Activated CD8-positive, alpha-beta memory T cell treated with anti-CD3 and anti-CD28 coated beads for 24 hours (primary cell): ENCODE measurements at regions not wholly inside any gene's neighbourhood (a gene's known extent, or its start where the extent isn't known, plus 50 kb on each side); places are given as distances from the start of the nearest gene placed in this dataset.
"Not testable (repeated sequence)": the region's sequence is repeated elsewhere in the genome, so short reads cannot be mapped to it uniquely, and the experiment has no call there.

ENCODE experiments used
- DNase-seq: peaks from one replicate; pipeline ENCODE4 v3.0.0-alpha.2; 2020

GRCh38 chr15:75100679-75101078 is 77.3 kb downstream of the PPCDC start:
- DNase-seq: no peak

DNA sequence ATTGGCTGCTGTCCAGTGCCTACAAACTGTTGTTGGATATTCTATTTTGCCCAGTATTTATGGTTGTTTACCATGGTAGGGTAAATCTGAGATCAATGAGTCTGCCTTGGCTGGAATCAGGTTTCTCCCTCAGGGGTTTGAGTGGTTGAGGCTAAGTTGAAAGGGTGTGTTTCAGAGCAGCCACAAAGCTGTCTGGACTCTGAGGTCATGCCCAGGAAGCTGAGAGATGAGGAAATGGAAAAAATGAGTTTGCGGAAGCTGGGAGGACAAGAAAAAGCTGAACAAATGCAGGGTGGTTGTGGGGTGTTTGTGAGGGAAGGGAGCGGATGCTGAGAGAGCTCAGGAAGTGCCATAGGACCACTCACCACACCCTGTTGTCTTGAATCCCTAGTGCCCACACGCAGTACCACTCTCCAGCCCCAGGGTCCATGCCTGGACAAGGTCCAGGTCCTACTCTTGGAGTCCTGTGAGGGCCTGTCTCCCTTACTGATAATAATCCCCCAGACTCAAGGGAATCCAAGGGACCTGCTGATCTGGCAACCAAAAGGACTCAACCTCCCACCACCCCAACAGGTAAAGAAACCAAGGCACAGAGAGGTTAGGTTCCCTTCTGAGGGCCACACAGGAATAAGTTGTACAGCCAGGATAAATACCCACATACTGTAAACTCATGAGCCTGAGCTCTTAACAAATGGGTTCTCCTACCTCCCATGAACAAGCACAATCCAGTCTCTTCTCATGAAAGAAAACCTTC is 81.6 kb downstream of the PPCDC start:
- DNase-seq: no peak

DNA sequence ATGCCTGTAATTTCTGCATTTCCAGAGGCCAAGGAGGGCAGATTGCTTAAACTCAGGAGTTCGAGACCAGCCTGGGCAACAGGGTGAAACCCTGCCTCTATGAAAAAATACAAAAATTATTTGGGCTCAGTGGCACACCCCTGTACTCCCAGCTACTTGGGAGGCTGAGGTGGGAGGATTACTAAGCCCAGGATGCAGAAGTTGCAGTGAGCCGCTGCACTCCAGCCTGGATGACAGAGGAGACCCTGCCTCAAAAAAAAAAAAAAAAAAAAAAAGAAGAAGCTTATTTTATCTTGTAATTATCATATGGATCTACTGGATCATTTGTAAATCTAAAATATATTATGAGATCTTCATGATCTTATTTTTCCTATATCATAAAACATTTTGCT is 84.1 kb downstream of the PPCDC start:
- no peak for DNase-seq

DNA sequence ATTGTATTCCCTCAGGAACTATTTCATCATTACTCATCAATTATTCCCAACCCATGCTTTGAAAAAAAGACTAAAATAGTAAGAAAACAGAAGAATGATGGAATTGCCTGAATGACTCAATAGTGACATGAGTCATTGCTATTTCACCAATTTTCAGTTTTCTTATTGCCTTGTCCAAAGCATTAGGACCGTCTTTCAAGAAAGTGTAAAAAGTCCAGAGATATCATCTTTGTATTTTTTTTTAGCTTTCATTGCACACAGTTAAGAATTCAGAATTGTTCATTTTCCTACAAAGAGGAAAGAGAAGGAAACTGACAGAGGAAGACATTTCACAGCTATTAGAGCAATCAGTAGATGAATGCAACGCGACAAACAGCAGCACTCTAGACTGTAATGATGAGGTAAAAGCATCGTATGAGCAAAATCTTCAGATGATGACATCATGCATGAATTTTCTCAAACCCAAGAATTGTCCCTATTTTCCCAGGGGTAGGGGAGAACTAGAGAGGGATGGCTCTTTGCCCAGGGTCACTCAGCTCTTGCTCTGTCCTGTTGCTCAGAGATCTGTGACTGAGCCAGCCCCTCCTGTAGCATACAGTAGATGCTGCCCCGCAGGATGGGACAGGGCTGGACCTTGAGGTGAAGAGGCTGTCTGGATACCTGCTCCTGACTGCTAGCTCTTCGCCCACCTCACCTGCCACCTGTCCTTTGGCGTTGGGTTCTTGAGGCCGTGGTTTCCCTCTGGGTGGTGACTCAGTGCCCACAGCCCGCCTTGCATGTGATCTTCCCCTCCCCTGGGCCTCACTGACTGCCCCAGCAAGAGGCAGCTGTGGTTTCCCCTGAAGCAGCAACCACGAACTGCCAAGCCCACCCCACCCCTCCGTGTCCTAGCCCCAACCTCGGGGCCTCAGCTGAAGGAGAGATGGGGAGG is 84.8 kb downstream of the PPCDC start:
- DNase-seq: peak; percentile 83

DNA sequence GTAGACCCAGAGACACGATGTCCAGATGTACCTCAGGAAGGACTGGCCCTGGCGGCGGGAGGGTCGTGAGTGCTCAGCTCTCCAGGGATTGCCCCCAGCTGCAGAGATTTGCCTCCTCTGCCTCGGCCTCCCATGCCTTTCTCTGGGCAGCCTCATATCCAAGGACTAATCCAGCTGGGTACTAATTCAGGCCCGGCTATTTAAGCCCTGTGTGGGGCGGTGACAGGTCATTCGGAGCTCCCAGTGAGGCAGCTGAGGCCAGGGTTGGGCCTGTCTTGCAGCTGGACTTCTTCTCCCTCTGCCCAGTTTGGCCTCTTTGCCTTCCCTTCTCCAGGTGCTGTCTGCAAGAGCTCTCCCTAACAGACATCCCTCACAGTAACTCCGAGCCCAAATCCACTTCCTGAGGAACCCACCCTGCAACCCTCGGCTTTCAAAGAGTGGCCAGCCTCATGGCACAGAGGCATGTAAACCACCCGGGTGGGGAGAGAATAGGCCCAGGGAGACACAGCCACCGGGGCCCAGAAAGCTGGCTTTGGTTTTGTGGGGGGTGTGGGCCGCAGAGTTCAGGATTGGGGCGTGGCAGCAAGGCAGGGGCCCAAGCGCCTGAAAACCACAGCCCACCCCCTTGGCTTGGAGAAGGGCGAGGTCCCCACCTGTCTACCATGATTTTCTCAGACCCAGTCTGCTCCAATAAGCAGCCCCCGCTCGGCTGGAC is 85.8 kb downstream of the PPCDC start:
- no peak for DNase-seq

DNA sequence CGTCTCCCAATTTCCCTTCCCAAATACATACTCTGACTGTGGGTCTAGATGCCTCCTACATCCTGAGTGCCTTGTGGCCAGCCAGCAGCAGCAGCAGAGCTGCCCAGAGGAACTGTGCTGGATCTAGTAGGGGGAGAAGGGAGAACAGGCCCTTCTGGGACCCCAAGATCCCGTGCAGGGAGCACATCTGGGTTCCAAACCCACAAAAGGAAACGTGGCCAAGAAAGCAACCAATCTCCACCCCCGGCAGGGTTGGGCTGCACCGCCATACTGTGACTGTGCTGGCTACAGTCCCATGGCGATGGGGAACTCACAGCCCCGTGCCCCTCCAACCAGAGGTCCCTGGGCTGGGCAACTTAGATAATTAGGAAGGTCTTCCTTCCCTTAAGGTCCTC is 86.3 kb downstream of the PPCDC start:
- DNase-seq: no peak

- DNase-seq: no peak
Observed at GRCh38 chr15:75112278-75112847, 89.0 kb downstream of the PPCDC start.

DNA sequence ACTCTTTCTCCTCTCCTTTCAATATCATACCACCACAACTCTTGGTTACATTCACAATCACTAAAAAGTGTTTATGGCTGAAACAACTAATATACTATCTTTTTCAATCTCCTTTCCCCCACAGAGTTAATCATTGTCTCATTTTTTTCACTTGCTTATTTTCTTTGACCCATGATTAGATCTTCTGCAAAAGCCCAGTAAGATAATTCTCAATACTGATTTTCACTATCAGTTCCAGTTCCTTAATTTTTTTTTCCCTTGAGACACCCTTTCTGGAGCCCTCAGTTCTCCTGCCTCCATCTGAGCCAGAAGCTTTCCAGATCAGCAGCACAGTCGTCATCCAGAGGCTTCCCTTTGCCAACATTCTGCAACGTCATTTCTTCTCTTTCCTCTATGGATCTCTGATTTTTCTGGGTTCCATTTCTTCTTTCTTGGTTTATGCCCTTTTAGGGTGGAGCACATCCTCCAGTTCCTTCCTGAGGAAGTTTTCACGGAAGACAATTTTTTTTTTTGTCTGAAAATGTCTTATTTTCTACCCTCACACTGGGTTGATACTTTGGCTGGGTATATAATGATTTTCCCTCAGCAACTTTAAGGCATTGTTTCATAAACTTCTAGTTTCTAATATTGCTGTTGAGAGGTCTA is 88.7 kb upstream of the C15orf39 start:
- DNase-seq: no peak

DNA sequence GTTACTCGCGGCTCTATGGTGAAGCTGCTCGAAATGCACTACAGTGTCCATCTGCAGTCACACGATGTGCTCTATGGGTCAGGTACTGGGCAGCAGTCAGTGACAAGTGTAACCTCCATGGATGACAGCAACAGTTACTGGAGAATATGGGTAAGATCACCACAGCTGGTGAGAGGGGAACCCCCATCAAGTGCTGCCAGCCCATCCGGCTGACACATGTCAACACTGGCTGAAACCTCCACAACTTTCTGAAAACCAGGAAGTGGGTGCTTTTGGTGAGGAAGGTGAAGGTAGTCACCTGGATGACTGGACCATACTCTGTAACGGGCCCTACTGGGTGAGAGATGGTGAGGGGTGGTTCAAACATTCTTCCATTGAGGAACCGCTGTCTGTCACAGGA is 87.4 kb upstream of the C15orf39 start:
- no peak for DNase-seq

DNA sequence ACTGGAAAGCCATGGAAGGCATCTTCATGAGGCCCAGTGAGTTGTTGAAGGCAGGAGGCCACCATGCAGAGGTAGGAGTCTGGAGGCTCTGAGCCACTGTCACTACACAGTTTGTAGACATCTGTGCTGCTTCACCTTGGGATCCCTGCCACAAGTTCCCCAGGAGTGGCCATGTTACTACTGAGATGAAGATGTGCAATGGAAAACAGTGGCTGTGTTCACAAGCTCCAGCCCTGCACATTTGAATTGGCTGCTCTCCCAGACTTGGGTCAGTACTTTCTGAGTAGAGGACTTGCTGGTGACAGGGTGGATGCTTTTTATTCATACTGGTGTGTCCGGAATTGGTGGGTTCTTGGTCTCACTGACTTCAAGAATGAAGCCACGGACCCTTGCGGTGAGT is 86.9 kb upstream of the C15orf39 start:
- DNase-seq: no peak

DNA sequence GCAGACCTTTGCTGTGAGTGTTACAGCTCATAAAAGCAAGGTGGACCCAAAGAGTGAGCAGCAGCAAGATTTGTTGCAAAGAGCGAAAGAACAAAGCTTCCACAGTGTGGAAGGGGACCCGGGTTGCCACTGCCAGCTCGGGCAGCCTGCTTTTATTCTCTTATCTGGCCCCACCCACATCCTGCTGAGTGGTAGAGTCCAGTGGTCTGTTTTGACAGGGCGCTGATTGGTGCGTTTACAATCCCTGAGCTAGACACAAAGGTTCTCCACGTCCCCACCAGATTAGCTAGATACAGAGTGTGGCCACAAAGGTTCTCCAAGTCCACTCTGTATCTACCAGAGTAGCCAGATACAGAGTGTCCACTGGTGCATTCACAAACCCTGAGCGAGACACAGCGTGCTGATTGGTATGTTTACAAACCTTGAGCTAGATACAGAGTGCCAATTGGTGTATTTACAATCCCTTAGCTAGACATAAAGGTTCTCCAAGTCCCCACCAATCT is 86.2 kb upstream of the C15orf39 start:
- DNase-seq: not testable (repeated sequence)

DNA sequence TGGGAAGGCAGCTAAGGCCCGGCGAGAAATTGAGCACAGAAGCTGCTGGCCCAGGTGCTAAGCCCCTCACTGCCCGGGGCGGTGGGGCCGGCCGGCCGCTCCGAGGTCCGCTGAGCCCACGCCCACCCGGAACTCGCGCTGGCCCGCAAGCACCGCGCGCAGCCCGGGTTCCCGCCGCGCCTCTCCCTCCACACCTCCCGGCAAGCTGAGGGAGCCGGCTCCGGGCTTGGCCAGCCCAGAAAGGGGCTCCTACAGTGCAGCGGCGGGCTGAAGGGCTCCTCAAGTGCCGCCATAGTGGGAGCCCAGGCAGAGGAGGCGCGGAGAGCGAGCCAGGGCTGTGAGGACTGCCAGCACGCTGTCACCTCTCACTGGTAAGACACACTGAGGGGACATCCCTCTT is 85.5 kb upstream of the C15orf39 start:
- DNase-seq: not testable (repeated sequence)

DNA sequence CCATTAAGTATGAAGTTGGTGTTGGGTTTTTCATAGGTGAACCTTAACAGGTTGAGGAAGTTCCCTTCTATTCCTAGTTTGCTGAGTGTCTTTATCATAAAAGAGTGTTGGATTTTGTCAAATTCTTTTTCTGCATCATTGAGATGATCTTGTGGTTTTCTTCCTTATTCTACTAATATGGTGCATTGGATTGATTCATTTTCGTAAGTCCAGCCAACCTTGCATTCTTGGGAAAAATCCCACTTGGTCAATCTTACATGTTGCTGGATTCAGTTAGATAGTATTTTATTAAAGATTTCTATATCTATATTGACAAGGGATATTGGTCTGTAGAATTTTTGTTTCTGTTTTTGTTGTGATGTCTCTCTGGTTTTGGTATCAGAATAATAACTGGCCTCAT is 83.7 kb upstream of the C15orf39 start:
- DNase-seq: no peak

GRCh38 chr15:75119312-75119711 is 82.4 kb upstream of the C15orf39 start:
- DNase-seq: not testable (repeated sequence)

DNA sequence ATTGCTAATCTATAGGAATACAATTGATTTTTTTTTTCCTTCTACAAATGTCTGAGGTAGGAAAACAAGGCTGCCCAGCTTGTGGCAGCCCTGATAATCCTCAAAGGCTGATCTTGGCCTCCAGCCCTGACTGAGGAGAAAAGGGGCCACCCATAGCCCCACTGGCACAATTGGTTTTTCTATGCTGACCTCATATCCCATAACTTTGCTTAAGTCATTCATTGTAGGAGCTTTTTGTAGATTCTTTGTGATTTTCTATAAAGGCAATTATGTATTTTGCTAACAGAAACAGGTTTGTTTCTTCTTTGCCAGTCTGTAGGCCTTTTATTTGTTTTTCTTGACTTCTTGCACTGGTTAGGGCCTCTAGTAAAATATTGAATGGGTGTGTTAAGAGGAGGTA is 80.2 kb upstream of the C15orf39 start:
- no peak for DNase-seq

- DNase-seq: no peak
Observed at GRCh38 chr15:75123395-75123794, 78.3 kb upstream of the C15orf39 start.

DNA sequence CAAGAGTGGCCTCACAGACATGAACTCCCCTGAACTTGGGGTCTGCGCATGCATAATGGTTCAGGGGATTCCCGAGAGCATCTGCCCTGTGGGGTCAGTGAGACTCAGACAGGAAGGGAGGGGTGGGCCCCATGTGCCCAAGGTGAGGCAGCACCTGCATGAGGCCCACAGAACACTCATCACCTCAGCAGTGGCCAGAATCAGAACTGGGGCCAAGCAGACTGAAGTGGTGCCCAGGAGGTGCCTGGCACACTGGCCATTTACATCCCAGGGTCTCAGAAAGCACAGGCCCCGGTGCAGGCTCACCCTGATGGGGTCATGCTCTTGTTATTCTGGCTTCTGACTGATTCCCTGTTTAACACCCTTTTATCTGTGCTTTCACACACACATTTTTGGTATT is 77.4 kb upstream of the C15orf39 start:
- not testable (repeated sequence) for DNase-seq

DNA sequence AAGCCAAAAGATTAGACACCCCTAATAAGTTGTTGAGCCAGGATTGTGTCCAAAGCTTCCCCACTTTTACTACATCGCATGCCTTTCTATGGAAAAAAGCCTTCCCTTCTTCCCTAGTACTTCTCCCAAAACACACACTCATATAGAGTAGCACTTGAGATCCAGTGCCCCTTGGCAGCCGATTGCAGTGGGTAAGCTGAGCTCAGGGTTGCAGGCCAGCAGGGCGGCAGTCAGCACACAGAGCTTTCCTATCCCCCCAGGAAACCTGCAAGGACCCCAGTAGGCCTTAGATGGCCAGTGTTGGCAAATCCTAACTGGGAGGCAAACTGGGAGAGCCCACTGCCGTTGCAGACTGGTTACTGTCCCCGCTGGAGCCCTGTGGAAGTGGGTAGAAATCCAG is 75.7 kb upstream of the C15orf39 start:
- no peak for DNase-seq

GRCh38 chr15:75126864-75127580 is 74.7 kb upstream of the C15orf39 start:
- no peak for DNase-seq

DNA sequence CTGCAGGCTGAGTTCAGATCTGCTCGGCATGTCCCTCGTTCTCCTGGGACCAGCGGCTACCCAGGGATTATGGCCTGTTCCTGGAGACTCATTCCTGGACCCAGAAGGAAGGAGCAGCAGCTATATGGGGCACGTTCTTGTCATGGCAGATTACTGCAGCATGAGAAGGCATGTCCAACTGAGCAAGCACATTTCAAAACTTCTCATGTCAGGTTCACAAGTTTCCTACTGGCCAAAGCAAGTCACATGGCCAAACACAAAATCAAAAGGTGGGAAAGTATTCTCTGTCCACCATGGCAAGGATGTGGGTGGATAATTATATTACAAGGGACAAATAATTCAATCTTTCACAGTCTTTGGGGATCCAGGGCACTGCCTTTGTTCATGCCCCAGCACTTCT is 71.9 kb upstream of the C15orf39 start:
- no peak for DNase-seq

GRCh38 chr15:75131269-75131643 is 70.4 kb upstream of the C15orf39 start:
- no peak for DNase-seq

DNA sequence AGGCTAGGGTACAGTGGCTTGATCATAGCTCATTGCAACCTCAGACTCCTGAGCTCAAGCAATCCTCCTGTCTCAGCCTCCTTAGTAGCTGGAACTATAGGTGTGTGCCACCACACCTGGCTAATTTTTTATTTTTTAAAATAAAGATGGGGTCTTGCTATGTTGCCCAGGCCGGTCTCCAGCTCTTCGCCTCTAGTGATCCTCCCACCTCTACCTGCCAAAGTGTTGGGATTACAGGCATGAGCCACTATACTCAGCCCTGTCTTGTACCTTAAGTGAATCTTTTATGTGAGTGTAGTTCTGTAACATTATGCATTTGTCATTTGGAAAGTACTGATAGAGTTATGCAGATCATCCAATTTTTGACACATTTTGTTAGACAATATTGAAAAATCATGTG is 66.9 kb upstream of the C15orf39 start:
- no peak for DNase-seq
